ENCODE measurements at regions not wholly inside any gene's neighbourhood (a gene's known extent, or its start where the extent isn't known, plus 50 kb on each side); places are given as distances from the start of the nearest gene placed in this dataset.

- FAIRE-seq (no peak), DNase-seq (ENCODE audit: low read depth) (no peak)
- Histone ChIP-seq H3K4me3 (ENCODE audit: insufficient read depth, low read depth, low read length) (no peak overlapping the region), H3K4me2 (ENCODE audit: low read length) (no peak overlapping the region), H3K27ac (ENCODE audit: low read depth, low read length) (no peak overlapping the region), H3K9me3 (ENCODE audit: insufficient read depth, low read depth, low read length) (no peaks in the 10 kb centered on the region), H4K20me1 (ENCODE audit: insufficient read depth, low read length) (no peaks in the 10 kb centered on the region), H3K27me3 (ENCODE audit: insufficient read depth, low read length) (no peaks in the 10 kb centered on the region), H3K79me2 (ENCODE audit: insufficient read depth, low read length) (no peaks in the 10 kb centered on the region), H2AFZ (ENCODE audit: low read depth, low read length) (no peak overlapping the region), H3K4me1 (ENCODE audit: insufficient read depth, low read length) (no peaks in the 10 kb centered on the region), H3K36me3 (ENCODE audit: insufficient read depth, low read length) (no peaks in the 10 kb centered on the region), H3K9ac (ENCODE audit: low read length) (no peak overlapping the region)
- no peaks in the 10 kb centered on the region for H3K4me1 Mint-ChIP-seq (ENCODE audit: low read depth, unreplicated experiment)
- no peak overlapping the region for H3K27ac Mint-ChIP-seq (ENCODE audit: unreplicated experiment)
- no peak overlapping the region for H3K4me3 Mint-ChIP-seq (ENCODE audit: unreplicated experiment)
- no peaks in the 10 kb centered on the region for H3K27me3 Mint-ChIP-seq (ENCODE audit: low read depth, unreplicated experiment)
- TF ChIP-seq, protein P1, sequence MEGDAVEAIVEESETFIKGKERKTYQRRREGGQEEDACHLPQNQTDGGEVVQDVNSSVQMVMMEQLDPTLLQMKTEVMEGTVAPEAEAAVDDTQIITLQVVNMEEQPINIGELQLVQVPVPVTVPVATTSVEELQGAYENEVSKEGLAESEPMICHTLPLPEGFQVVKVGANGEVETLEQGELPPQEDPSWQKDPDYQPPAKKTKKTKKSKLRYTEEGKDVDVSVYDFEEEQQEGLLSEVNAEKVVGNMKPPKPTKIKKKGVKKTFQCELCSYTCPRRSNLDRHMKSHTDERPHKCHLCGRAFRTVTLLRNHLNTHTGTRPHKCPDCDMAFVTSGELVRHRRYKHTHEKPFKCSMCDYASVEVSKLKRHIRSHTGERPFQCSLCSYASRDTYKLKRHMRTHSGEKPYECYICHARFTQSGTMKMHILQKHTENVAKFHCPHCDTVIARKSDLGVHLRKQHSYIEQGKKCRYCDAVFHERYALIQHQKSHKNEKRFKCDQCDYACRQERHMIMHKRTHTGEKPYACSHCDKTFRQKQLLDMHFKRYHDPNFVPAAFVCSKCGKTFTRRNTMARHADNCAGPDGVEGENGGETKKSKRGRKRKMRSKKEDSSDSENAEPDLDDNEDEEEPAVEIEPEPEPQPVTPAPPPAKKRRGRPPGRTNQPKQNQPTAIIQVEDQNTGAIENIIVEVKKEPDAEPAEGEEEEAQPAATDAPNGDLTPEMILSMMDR (IDR thresholded peaks at IDR 0.05; ENCODE audit: insufficient read depth, low read depth, low read length): no peak
- no peak for TF ChIP-seq EZH2 (IDR thresholded peaks at IDR 0.05; ENCODE audit: insufficient read depth, low read length)
- H3K36me3 Mint-ChIP-seq (ENCODE audit: low read depth, unreplicated experiment): no peaks in the 10 kb centered on the region
- peaks cover 3% of the 10 kb centered on the region for H3K9me3 Mint-ChIP-seq (ENCODE audit: unreplicated experiment)
Observed at GRCh38 chr2:193743089-193743488, 1548.4 kb upstream of the TMEFF2 start.

GRCh38 chr2:193738892-193739291, 1544.2 kb upstream of the TMEFF2 start:
- Histone ChIP-seq H3K27ac (ENCODE audit: low read depth, low read length) (no peak overlapping the region), H3K36me3 (ENCODE audit: insufficient read depth, low read length) (no peaks in the 10 kb centered on the region), H3K9ac (ENCODE audit: low read length) (no peak overlapping the region), H3K4me3 (ENCODE audit: insufficient read depth, low read depth, low read length) (no peak overlapping the region), H3K27me3 (ENCODE audit: insufficient read depth, low read length) (no peaks in the 10 kb centered on the region), H3K4me1 (ENCODE audit: insufficient read depth, low read length) (no peaks in the 10 kb centered on the region), H3K4me2 (ENCODE audit: low read length) (no peak overlapping the region), H3K9me3 (ENCODE audit: insufficient read depth, low read depth, low read length) (no peaks in the 10 kb centered on the region), H2AFZ (ENCODE audit: low read depth, low read length) (no peak overlapping the region), H3K79me2 (ENCODE audit: insufficient read depth, low read length) (no peaks in the 10 kb centered on the region), H4K20me1 (ENCODE audit: insufficient read depth, low read length) (no peaks in the 10 kb centered on the region)
- TF ChIP-seq, protein P1 (IDR thresholded peaks at IDR 0.05; ENCODE audit: insufficient read depth, low read depth, low read length): no peak
- no peak for TF ChIP-seq EZH2 (IDR thresholded peaks at IDR 0.05; ENCODE audit: insufficient read depth, low read length)
- H3K4me1 Mint-ChIP-seq (ENCODE audit: low read depth, unreplicated experiment): no peaks in the 10 kb centered on the region
- no peak overlapping the region for H3K4me3 Mint-ChIP-seq (ENCODE audit: unreplicated experiment)
- H3K27ac Mint-ChIP-seq (ENCODE audit: unreplicated experiment): no peak overlapping the region
- H3K27me3 Mint-ChIP-seq (ENCODE audit: low read depth, unreplicated experiment): peaks cover 2% of the 10 kb centered on the region
- H3K9me3 Mint-ChIP-seq (ENCODE audit: unreplicated experiment): peaks cover 4% of the 10 kb centered on the region
- FAIRE-seq (no peak), DNase-seq (ENCODE audit: low read depth) (no peak)
- H3K36me3 Mint-ChIP-seq (ENCODE audit: low read depth, unreplicated experiment): no peaks in the 10 kb centered on the region

DNA sequence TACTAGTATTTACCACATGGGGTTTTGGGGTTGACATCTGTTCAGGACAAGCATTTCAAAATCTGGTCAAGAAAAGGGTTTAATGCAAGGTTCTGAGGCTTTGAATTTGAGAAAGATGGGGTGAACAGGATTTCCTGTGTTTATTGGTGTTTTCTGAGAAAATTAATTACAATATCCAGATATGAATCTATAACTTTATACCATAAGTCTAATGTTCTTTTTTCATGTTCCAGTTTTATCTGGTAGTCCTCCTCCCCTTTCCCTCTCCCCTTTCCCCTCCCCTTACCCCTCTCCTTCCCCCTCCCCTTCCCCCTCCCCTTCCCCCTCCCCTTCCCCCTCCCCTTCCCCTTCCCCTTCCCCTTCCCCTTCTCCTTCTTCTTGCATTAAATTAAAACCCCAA, 1518.2 kb upstream of the TMEFF2 start:
- Mint-ChIP-seq H3K36me3 (ENCODE audit: low read depth, unreplicated experiment) (no peaks in the 10 kb centered on the region), H3K27me3 (ENCODE audit: low read depth, unreplicated experiment) (no peaks in the 10 kb centered on the region), H3K9me3 (ENCODE audit: unreplicated experiment) (peaks cover 4% of the 10 kb centered on the region), H3K4me1 (ENCODE audit: low read depth, unreplicated experiment) (no peaks in the 10 kb centered on the region), H3K27ac (ENCODE audit: unreplicated experiment) (no peak overlapping the region), H3K4me3 (ENCODE audit: unreplicated experiment) (no peak overlapping the region)
- no peak for DNase-seq (ENCODE audit: low read depth)
- H2AFZ ChIP-seq (ENCODE audit: low read depth, low read length): no peak overlapping the region
- no peak overlapping the region for H3K9ac ChIP-seq (ENCODE audit: low read length)
- no peaks in the 10 kb centered on the region for H3K36me3 ChIP-seq (ENCODE audit: insufficient read depth, low read length)
- no peak overlapping the region for H3K4me2 ChIP-seq (ENCODE audit: low read length)
- no peaks in the 10 kb centered on the region for H3K79me2 ChIP-seq (ENCODE audit: insufficient read depth, low read length)
- H3K4me1 ChIP-seq (ENCODE audit: insufficient read depth, low read length): no peaks in the 10 kb centered on the region
- no peaks in the 10 kb centered on the region for H4K20me1 ChIP-seq (ENCODE audit: insufficient read depth, low read length)
- no peak overlapping the region for H3K27ac ChIP-seq (ENCODE audit: low read depth, low read length)
- H3K9me3 ChIP-seq (ENCODE audit: insufficient read depth, low read depth, low read length): no peaks in the 10 kb centered on the region
- FAIRE-seq: no peak
- TF ChIP-seq, protein P1 (IDR thresholded peaks at IDR 0.05; ENCODE audit: insufficient read depth, low read depth, low read length): no peak
- no peak for TF ChIP-seq EZH2 (IDR thresholded peaks at IDR 0.05; ENCODE audit: insufficient read depth, low read length)
- no peak overlapping the region for H3K4me3 ChIP-seq (ENCODE audit: insufficient read depth, low read depth, low read length)
- H3K27me3 ChIP-seq (ENCODE audit: insufficient read depth, low read length): no peaks in the 10 kb centered on the region
